Epithelial cell of esophagus (primary cell): ENCODE measurements at regions not wholly inside any gene's neighbourhood (a gene's known extent, or its start where the extent isn't known, plus 50 kb on each side); places are given as distances from the start of the nearest gene placed in this dataset.

Experiments used
- DNase-seq: peaks from one replicate; pipeline ENCODE4 v3.0.0; 2010; ENCODE audit warnings: low read depth
- H3K4me3 ChIP-seq: 2 replicates; pipeline ENCODE4 v1.5.1; 2011; ENCODE audit warnings: mild to moderate bottlenecking, low read length, control low read depth
- CTCF ChIP-seq: IDR thresholded peaks from 2 replicates; pipeline ENCODE4 v1.5.1; 2011; ENCODE audit warnings: low read depth, mild to moderate bottlenecking, low read length, control low read depth, inconsistent platforms; ENCODE audit not compliant: insufficient read depth; ENCODE audit errors: missing control alignments

GRCh38 chr5:176151281-176151680, 86.9 kb upstream of the SIMC1 start:
- H3K4me3 ChIP-seq: no peak overlapping the region
- no peak for DNase-seq
- no peak for TF ChIP-seq CTCF

DNA sequence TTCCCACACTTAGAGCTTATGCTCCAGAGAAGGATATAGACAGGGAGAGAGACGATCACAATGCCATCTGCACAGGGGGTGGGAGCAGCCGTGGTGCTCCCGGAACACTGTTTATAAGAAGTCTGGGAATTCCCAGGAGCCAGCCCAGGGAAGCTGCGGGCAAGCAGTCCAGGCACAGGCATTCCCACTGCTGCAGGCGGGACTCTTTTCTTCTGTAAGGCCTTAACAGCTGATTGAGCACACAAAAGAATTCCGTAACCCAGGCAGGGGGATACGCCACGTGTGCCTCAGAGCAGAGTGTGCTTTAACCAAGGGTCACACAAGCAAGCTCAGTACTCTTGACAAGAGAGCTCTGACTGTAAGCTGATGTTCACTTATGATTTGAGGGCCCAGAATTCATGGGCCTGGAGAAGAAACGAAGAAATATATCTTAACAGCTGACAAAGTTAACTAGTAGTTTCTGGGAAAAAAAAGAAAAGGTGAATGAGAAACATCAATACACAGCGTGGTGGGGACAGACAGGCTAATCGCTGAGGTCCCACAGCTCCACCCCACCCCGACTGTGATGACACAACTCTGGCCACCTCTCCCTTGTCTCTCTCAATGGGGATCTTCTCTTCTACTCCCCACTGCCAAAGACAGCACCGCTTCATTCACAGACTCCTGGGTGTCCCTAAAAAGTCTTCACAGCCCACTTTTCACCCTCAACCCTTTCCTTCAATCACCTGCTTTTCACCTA, 85.9 kb upstream of the SIMC1 start:
- no peak for DNase-seq
- TF ChIP-seq CTCF: no peak
- H3K4me3 ChIP-seq: no peak overlapping the region

- TF ChIP-seq CTCF: no peak
- H3K4me3 ChIP-seq: no peak overlapping the region
- DNase-seq: no peak
These were observed 85.3 kb upstream of the SIMC1 start for GRCh38 chr5:176152930-176153311.

GRCh38 chr5:176153741-176154140, 84.5 kb upstream of the SIMC1 start:
- DNase-seq: no peak
- H3K4me3 ChIP-seq: no peak overlapping the region
- no peak for TF ChIP-seq CTCF

DNA sequence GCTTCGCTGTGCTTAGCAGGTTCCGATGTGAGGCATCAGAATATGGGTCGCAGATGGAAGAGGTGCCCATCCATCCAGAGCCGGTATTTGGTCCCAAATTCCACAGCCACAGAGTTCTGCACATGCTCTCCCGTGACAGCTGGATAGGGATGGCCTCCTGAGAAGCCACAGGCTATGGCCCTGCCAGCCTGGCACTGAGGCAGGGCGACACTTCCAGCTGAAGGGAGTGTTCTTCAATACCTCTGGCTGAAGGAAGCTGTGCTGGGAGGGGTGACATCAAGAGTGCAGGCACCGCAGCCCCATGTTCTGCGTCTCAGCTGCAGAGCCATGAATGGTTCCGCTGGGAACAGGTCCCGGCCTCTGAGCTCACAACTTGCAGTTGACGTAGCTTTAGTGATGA, 83.4 kb upstream of the SIMC1 start:
- no peak for TF ChIP-seq CTCF
- H3K4me3 ChIP-seq: no peak overlapping the region
- DNase-seq: no peak

GRCh38 chr5:176155922-176156359, 82.3 kb upstream of the SIMC1 start:
- TF ChIP-seq CTCF: no peak
- no peak for DNase-seq
- no peak overlapping the region for H3K4me3 ChIP-seq

GRCh38 chr5:176157656-176158055, 80.6 kb upstream of the SIMC1 start:
- TF ChIP-seq CTCF: no peak
- H3K4me3 ChIP-seq: no peak overlapping the region
- DNase-seq: peak; percentile 43
